ENCODE measurements at regions not wholly inside any gene's neighbourhood (a gene's known extent, or its start where the extent isn't known, plus 50 kb on each side); places are given as distances from the start of the nearest gene placed in this dataset.

DNA sequence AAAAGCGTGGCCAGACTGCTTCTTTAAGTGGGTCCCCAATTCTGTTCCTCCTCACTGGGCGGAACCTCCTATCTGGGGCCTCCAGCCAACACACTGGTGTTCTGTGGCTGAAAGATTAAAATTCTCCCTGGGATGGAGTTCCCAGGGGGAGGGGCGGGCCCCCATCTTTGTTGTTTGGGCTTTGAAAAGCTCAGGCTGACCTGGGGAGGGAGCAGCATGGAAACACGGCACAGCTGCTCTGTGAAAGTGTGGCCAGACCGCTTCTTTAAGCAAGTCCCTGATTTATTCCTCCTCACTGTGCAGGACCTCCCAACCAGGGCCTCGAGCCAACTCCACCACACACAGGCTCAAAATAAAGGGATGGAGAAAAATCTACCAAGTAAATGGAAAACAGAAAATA is 219.5 kb downstream of the TMEM47 start:
- TF ChIP-seq, protein P1, sequence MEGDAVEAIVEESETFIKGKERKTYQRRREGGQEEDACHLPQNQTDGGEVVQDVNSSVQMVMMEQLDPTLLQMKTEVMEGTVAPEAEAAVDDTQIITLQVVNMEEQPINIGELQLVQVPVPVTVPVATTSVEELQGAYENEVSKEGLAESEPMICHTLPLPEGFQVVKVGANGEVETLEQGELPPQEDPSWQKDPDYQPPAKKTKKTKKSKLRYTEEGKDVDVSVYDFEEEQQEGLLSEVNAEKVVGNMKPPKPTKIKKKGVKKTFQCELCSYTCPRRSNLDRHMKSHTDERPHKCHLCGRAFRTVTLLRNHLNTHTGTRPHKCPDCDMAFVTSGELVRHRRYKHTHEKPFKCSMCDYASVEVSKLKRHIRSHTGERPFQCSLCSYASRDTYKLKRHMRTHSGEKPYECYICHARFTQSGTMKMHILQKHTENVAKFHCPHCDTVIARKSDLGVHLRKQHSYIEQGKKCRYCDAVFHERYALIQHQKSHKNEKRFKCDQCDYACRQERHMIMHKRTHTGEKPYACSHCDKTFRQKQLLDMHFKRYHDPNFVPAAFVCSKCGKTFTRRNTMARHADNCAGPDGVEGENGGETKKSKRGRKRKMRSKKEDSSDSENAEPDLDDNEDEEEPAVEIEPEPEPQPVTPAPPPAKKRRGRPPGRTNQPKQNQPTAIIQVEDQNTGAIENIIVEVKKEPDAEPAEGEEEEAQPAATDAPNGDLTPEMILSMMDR (conservative IDR thresholded peaks at IDR 0.05; ENCODE audit: low read depth, low read length), result no peak
- TF ChIP-seq RAD21 (IDR thresholded peaks at IDR 0.05; ENCODE audit: low read length) (no peak), POLR2A (IDR thresholded peaks at IDR 0.05; ENCODE audit: low read depth, low read length) (no peak), CHD1 (IDR thresholded peaks at IDR 0.05; ENCODE audit: low read depth, low read length) (no peak)

Measured in IMR-90 (cell line).